Activated CD4-positive, alpha-beta memory T cell treated with anti-CD3 and anti-CD28 coated beads, Interleukin-2, amount 10 ng/mL, durations not matched to agents 7 days and 5 days (primary cell): ENCODE measurements at regions not wholly inside any gene's neighbourhood (a gene's known extent, or its start where the extent isn't known, plus 50 kb on each side); places are given as distances from the start of the nearest gene placed in this dataset.
"Not testable (repeated sequence)": the region's sequence is repeated elsewhere in the genome, so short reads cannot be mapped to it uniquely, and the experiment has no call there.

Experiments used
- CTCF ChIA-PET: fragments of 350-600 bp; sonication (Branson Sonifier 250); formaldehyde crosslinking; loops from one replicate; lab custom pipeline; 2021; ENCODE audit warnings: antibody characterized with exemption, inconsistent platforms; lab: Charles Lee
- POLR2A ChIA-PET: fragments of 350-600 bp; sonication (Branson Sonifier 250); formaldehyde crosslinking; loops from one replicate; lab custom pipeline; 2021; ENCODE audit warnings: antibody characterized with exemption; lab: Charles Lee
- DNase-seq: peaks from one replicate; pipeline ENCODE4 v3.0.0-alpha.2; 2020
- H3K27ac Mint-ChIP-seq: one replicate; pipeline ENCODE4 v1.8.0; 2021; ENCODE audit warnings: mild to moderate bottlenecking, mixed read lengths
- H3K27me3 Mint-ChIP-seq: one replicate; pipeline ENCODE4 v1.8.0; 2021; ENCODE audit warnings: mixed read lengths
- H3K36me3 Mint-ChIP-seq: one replicate; pipeline ENCODE4 v1.8.0; 2021; ENCODE audit warnings: low read depth, mixed read lengths
- H3K4me1 Mint-ChIP-seq: one replicate; pipeline ENCODE4 v1.8.0; 2021; ENCODE audit warnings: mixed read lengths
- H3K4me3 Mint-ChIP-seq: one replicate; pipeline ENCODE4 v1.8.0; 2021; ENCODE audit warnings: mild to moderate bottlenecking, mixed read lengths
- H3K9me3 Mint-ChIP-seq: one replicate; pipeline ENCODE4 v1.8.0; 2021; ENCODE audit warnings: mixed read lengths

DNA sequence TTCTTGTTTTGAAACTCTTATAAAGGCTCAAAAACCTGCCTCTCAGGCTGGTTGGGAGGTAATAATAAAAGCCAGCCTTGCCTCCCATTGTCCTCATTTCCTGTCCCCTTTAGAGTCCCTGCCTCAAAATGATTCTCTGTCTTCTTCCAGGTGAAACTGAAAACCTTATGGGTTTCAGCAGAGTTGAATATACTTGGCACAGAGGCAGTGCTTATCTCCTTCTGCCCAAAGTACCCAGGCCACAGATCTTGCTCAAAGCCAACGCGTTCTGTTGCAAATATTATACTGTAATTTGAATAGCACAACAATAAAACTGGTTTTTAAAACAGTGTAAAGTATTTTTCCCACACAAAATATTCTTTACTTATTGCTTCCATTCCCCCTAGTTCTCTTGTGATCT, 183.1 kb upstream of the GIMD1 start:
- Mint-ChIP-seq H3K27ac (no peak overlapping the region), H3K9me3 (peaks cover 5% of the 10 kb centered on the region), H3K27me3 (no peaks in the 10 kb centered on the region), H3K4me3 (no peak overlapping the region), H3K4me1 (no peaks in the 10 kb centered on the region), H3K36me3 (no peaks in the 10 kb centered on the region)
- POLR2A ChIA-PET: no interaction called here
- CTCF ChIA-PET: no interaction called here
- DNase-seq: no peak

DNA sequence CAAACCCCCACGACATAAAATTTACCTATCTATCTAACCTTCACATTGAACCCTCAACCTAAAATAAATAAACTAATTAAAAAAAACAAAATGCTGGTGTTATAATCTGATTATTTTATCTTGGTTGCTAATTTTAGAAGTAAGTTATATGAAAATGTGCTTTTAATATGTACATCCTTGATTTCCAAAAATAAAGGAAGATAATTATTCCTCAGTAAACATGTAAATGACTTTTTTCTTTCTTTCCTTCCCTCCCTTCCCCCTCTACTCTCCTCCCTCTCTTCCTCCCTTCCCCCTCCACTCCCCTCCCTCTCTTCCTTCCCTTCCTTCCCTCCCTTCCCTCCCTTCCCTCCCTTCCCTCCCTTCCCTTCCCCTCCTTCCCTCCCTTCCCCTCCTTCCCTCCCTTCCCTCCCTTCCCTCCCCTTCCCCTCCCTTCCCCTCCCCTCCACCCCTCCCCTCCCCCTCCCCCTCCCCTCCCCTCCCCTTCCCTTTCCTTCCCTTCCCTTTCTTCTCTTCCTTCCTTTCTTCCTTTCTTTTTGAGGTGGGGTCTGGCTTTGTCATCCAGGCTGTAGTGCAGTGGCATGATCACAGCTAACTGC, 180.0 kb upstream of the GIMD1 start:
- POLR2A ChIA-PET: no interaction called here
- no peak for DNase-seq
- H3K9me3 Mint-ChIP-seq: peaks cover 5% of the 10 kb centered on the region
- CTCF ChIA-PET: no interaction called here
- H3K4me3 Mint-ChIP-seq: no peak overlapping the region
- H3K27me3 Mint-ChIP-seq: no peaks in the 10 kb centered on the region
- H3K36me3 Mint-ChIP-seq: no peaks in the 10 kb centered on the region
- H3K27ac Mint-ChIP-seq: no peak overlapping the region
- H3K4me1 Mint-ChIP-seq: no peaks in the 10 kb centered on the region

DNA sequence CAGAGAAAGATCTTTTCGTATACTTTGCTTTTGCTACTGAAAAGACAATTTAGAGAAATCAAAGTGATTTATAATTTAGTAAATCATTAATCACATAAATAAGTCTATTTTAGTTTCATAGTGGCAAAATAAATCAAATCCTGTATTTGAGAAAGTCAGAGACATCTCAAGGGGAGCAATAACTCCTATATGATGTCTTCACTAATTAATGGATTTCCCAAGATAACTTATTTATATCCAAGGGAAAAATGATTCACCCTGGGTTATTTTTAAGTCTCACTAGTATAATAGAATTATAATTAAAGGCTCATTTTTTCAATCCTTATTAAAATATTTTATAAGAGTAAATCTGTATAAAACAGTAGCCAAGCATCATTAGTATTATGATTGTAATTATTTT, 177.8 kb upstream of the GIMD1 start:
- ChIA-PET CTCF (no interaction called here), POLR2A (no interaction called here)
- no peaks in the 10 kb centered on the region for H3K4me1 Mint-ChIP-seq
- no peak overlapping the region for H3K27ac Mint-ChIP-seq
- DNase-seq: no peak
- no peak overlapping the region for H3K4me3 Mint-ChIP-seq
- H3K9me3 Mint-ChIP-seq: peaks cover 5% of the 10 kb centered on the region
- H3K36me3 Mint-ChIP-seq: no peaks in the 10 kb centered on the region
- no peaks in the 10 kb centered on the region for H3K27me3 Mint-ChIP-seq

DNA sequence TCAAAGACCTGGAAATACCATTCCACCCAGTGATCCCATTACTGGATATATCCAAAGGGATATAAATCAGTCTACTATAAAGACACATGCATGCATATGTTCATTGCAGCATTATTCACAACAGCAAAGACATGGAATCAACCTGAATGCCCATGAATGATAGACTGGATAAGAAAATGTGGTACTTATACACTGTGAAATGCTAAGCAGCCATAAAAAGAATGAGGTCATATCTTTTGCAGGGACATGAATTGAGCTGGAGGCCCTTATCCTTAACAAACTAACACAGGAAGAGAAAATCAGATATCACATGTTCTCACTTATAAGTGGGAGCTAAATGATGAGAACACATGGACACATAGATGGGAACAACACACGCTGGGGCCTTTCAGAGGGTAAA, 174.0 kb upstream of the GIMD1 start:
- H3K9me3 Mint-ChIP-seq: not testable (repeated sequence)

DNA sequence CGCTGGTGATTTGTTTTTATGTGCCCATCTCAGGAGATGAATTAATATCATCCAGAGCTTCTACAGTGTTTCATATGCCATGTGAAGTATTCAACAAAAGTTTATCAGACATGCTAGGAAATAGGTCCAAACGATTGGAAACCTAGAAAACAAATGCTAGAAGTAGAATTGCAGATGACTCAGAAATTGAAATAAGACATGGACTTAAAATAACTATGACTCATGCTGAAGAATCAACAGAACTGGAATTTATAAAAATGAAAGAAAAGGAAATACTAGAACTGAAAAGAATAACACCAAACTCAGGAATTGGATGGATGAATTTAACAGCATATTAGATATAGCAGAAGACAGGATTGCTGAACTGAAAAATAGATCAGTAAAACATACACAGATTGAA, 172.7 kb upstream of the GIMD1 start:
- ChIA-PET CTCF (no interaction called here), POLR2A (no interaction called here)
- Mint-ChIP-seq H3K27me3 (no peaks in the 10 kb centered on the region), H3K9me3 (peaks cover 6% of the 10 kb centered on the region), H3K4me3 (no peak overlapping the region), H3K4me1 (no peaks in the 10 kb centered on the region), H3K27ac (no peak overlapping the region), H3K36me3 (no peaks in the 10 kb centered on the region)
- no peak for DNase-seq

More for the DNA sequence above, 174.0 kb upstream of the GIMD1 start:
- H3K36me3 Mint-ChIP-seq, POLR2A ChIA-PET, CTCF ChIA-PET, DNase-seq, H3K4me1 Mint-ChIP-seq, H3K27me3 Mint-ChIP-seq, H3K4me3 Mint-ChIP-seq, H3K27ac Mint-ChIP-seq: not testable (repeated sequence)

DNA sequence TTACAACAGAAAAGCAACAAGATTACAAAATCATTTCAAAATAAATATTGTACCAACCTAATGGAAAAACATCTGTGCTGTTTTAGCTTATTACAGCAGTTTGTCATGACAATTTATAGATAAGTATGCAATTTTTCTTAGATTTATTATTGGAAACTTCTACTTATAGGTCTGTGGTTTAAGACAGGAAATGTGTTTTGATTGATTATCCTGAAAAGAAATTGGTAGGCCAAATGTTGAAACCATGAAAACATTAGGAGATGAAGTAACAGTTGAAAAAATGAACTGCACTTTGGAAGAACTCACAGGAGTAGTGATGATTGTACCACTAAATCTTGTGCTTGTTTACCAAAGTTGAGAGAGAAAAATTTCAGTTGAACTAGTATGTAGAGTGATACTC, 162.2 kb upstream of the GIMD1 start:
- CTCF ChIA-PET: no interaction called here
- H3K4me1 Mint-ChIP-seq: no peaks in the 10 kb centered on the region
- POLR2A ChIA-PET: no interaction called here
- no peaks in the 10 kb centered on the region for H3K27me3 Mint-ChIP-seq
- H3K4me3 Mint-ChIP-seq: no peak overlapping the region
- DNase-seq: no peak
- H3K9me3 Mint-ChIP-seq: peaks cover 4% of the 10 kb centered on the region
- no peaks in the 10 kb centered on the region for H3K36me3 Mint-ChIP-seq
- no peak overlapping the region for H3K27ac Mint-ChIP-seq

DNA sequence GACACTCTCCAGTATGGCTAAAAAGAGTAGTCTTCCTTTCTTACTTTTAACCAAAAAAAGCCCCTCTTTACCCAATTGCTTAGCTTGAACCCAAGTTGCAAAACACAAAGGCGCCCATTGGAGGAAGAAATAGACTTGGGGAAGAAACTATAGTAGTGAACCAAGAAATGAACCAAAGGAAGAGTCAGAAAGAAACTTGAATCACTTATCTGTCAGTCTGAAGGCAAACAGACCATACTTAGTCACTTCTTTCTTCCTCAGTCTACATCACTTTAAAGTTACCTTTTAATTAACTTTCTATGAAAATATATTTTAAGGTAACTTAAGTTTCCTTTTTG, 161.4 kb upstream of the GIMD1 start:
- ChIA-PET CTCF (no interaction called here), POLR2A (no interaction called here)
- no peak for DNase-seq
- no peaks in the 10 kb centered on the region for H3K27me3 Mint-ChIP-seq
- no peak overlapping the region for H3K27ac Mint-ChIP-seq
- peaks cover 4% of the 10 kb centered on the region for H3K9me3 Mint-ChIP-seq
- H3K4me3 Mint-ChIP-seq: no peak overlapping the region
- H3K4me1 Mint-ChIP-seq: no peaks in the 10 kb centered on the region
- H3K36me3 Mint-ChIP-seq: no peaks in the 10 kb centered on the region

DNA sequence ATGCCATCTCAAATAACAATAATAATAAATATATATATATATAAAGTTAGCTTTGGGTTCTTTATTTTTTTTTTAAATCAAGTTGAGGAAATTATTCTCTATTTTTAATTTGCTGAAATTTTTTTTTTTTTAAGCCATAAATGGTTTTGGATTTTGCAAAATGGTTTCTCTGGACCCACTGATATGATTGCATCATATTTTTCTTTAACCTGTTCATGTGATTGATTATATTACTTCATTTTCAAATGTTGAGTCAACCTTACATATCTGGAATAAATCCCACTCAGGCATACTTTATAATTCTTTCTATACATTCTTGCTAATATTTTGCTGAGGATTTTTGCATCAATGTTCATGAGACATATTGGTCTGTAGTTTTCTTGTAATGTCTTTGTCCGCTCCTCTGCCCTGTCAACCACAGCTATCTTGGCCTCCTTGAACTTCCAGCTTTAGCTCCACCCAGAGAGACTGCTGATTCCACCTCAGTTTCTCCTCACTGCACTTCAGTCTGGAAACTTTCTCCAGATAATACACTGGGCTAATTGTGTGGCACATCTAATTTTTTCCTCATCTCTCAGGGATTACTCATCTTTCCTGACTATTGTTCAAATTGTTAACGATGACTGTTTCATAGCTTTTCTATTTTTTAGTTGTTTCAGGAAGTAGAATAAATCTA, 160.9 kb upstream of the GIMD1 start:
- POLR2A ChIA-PET: interaction anchor here (0.6 kb wide), 1 partner anchor 495 kb away, joined by 3 read pairs; no protein-coding TSS in a partner anchor
- no peaks in the 10 kb centered on the region for H3K4me1 Mint-ChIP-seq
- no peak overlapping the region for H3K27ac Mint-ChIP-seq
- no peaks in the 10 kb centered on the region for H3K36me3 Mint-ChIP-seq
- peaks cover 2% of the 10 kb centered on the region for H3K9me3 Mint-ChIP-seq
- no peaks in the 10 kb centered on the region for H3K27me3 Mint-ChIP-seq
- no peak for DNase-seq
- CTCF ChIA-PET: no interaction called here
- H3K4me3 Mint-ChIP-seq: no peak overlapping the region

DNA sequence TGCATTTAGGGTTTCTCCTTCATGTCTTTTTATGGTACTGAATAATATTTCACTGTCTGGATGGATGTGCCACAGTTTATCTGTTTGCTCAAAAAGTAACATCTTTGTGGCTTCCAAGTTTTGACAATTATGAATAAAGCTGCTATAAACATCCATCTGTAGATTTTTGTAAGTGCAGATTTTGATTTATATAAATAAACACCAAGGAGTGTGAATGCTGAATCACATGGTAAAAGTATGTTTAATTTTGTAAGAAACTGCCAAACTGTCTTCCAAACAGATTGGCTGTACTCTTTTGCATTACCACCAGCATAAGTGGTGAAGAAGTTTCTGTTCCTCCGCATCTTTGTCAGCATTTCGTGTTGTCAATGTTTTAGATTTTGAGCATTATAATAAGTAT, 158.7 kb upstream of the GIMD1 start:
- Mint-ChIP-seq H3K9me3 (no peaks in the 10 kb centered on the region), H3K36me3 (no peaks in the 10 kb centered on the region), H3K27me3 (no peaks in the 10 kb centered on the region), H3K27ac (no peak overlapping the region), H3K4me1 (no peaks in the 10 kb centered on the region), H3K4me3 (no peak overlapping the region)
- ChIA-PET CTCF (no interaction called here), POLR2A (no interaction called here)
- no peak for DNase-seq

DNA sequence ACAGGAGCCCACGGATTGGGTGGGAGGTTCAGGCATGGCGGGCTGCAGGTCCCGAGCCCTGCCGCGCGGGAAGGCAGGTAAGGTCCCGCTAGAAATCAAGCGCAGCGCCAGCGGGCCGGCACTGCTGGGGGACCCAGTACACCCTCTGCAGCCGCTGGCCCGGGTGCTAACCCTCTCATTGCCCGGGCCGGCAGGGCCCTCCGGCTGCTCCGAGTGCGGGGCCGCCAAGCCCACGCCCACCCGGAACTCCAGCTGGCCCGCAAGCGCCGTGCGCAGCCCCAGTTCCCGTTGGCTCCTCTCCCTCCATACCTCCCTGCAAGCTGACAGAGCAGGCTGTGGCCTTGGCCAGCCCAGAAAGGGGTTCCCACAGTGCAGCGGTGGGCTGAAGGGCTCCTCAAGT, 156.8 kb upstream of the GIMD1 start:
- CTCF ChIA-PET, H3K4me3 Mint-ChIP-seq: not testable (repeated sequence)

DNA sequence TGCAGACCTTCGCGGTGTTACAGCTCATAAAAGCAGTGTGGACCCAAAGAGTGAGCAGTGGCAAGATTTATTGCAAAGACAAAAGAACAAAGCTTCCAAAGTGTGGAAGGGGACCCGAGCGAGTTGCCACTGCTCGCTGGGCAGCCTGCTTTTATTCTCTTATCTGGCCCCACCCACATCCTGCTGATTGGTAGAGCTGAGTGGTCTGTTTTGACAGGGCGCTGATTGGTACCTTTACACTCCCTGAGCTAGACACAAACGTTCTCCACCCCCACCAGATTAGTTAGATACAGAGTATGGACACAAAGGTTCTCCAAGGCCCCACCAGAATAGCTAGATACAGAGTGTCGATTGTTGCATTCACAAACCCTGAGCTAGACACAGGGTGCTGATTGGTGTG, 156.2 kb upstream of the GIMD1 start:
- H3K27me3 Mint-ChIP-seq, H3K9me3 Mint-ChIP-seq, CTCF ChIA-PET, H3K4me3 Mint-ChIP-seq, H3K27ac Mint-ChIP-seq, DNase-seq, H3K36me3 Mint-ChIP-seq, H3K4me1 Mint-ChIP-seq, POLR2A ChIA-PET: not testable (repeated sequence)

More for the DNA sequence above, 156.8 kb upstream of the GIMD1 start:
- H3K27me3 Mint-ChIP-seq, H3K36me3 Mint-ChIP-seq, H3K4me1 Mint-ChIP-seq, DNase-seq, H3K9me3 Mint-ChIP-seq, POLR2A ChIA-PET, H3K27ac Mint-ChIP-seq: not testable (repeated sequence)

DNA sequence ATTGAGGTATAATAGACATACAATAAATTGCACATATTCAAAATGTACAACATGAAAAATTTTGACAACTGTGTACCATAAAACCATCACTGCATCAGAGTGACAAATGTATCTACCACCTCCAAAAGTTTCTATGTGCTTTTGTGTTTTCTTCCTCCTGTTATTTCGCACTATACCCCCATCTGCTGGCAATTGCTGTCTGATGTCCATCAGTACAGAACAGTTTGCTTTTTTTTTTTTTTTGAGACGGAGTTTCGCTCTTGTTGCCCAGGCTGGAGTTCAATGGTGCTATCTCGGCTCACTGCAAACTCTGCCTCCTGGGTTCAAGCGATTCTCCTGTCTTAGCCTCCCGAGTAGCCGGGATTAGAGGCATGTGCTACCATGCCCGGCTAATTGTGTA, 154.3 kb upstream of the GIMD1 start:
- ChIA-PET CTCF (no interaction called here), POLR2A (no interaction called here)
- Mint-ChIP-seq H3K27me3 (no peaks in the 10 kb centered on the region), H3K4me1 (no peaks in the 10 kb centered on the region), H3K9me3 (no peaks in the 10 kb centered on the region), H3K27ac (no peak overlapping the region), H3K4me3 (no peak overlapping the region), H3K36me3 (no peaks in the 10 kb centered on the region)
- no peak for DNase-seq

DNA sequence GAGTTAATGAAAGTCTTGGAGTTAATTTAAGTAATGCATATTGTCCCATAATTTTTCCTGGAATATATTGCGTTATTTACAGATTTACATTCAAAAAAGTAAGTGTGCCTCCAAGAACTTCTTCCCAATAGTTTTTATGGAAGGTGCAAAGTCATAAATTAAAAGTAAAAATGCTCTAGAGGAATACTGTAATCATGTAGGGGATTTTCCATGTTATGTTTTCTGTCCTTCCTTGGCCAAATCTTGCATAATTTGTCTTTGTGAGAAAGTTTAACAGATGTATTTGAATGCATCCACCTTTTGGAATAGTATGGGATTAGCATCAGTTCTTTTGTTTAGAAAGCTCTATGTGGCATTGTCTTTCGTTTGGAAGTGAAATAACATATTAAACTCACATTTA, 144.1 kb upstream of the GIMD1 start:
- POLR2A ChIA-PET: no interaction called here

DNA sequence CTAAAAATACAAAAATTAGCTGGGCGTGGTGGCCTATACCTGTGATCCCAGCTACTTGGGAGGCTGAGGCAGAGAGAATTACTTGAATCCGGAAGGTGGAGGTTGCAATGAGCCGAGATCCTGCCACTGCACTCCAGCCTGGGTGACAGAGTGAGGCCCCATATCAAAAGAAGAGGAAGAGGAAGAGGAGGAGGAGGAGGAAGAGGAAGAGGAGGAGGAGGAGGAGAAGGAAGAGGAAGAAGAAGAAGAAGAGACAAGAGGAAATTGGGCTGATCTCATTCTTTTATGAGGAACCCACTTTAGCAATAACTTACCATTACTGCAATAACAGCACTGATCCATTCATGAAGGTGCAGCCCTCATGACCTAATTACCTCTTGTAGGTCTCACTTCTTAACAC, 138.9 kb upstream of the GIMD1 start:
- H3K4me3 Mint-ChIP-seq: no peak overlapping the region

More for the DNA sequence above, 144.1 kb upstream of the GIMD1 start:
- H3K4me1 Mint-ChIP-seq: no peaks in the 10 kb centered on the region
- H3K27ac Mint-ChIP-seq: no peak overlapping the region
- H3K27me3 Mint-ChIP-seq: no peaks in the 10 kb centered on the region
- no peaks in the 10 kb centered on the region for H3K36me3 Mint-ChIP-seq
- DNase-seq: no peak
- CTCF ChIA-PET: interaction anchor here (0.6 kb wide), 1 partner anchor 184 kb away, joined by 3 read pairs; no protein-coding TSS in a partner anchor
- H3K4me3 Mint-ChIP-seq: no peak overlapping the region
- no peaks in the 10 kb centered on the region for H3K9me3 Mint-ChIP-seq

More for the DNA sequence above, 138.9 kb upstream of the GIMD1 start:
- ChIA-PET POLR2A (no interaction called here), CTCF (no interaction called here)
- H3K27me3 Mint-ChIP-seq: no peaks in the 10 kb centered on the region
- no peak for DNase-seq
- no peaks in the 10 kb centered on the region for H3K4me1 Mint-ChIP-seq
- H3K9me3 Mint-ChIP-seq: no peaks in the 10 kb centered on the region
- H3K36me3 Mint-ChIP-seq: no peaks in the 10 kb centered on the region
- no peak overlapping the region for H3K27ac Mint-ChIP-seq
